IPS DF 6.9 (cell line): ENCODE measurements at regions not wholly inside any gene's neighbourhood (a gene's known extent, or its start where the extent isn't known, plus 50 kb on each side); places are given as distances from the start of the nearest gene placed in this dataset.

Experiments used
- DNase-seq: peaks from one replicate; pipeline ENCODE4 v3.0.0-alpha.2; 2013; ENCODE audit warnings: low read depth, low spot score
- H3K27ac ChIP-seq: one replicate; pipeline ENCODE4 v1.5.1; 2013; ENCODE audit warnings: low read length, control low read depth
- H3K27me3 ChIP-seq: 2 replicates; pipeline ENCODE4 v1.6.1; 2013; ENCODE audit warnings: mild to moderate bottlenecking, low read length; ENCODE audit not compliant: control insufficient read depth, insufficient read depth
- H3K36me3 ChIP-seq: 2 replicates; pipeline ENCODE4 v1.6.1; 2013; ENCODE audit warnings: low read length; ENCODE audit not compliant: control insufficient read depth, insufficient read depth
- H3K4me1 ChIP-seq: 2 replicates; pipeline ENCODE4 v1.6.1; 2013; ENCODE audit warnings: low read length; ENCODE audit not compliant: control insufficient read depth, insufficient read depth
- H3K4me3 ChIP-seq: 2 replicates; pipeline ENCODE4 v1.5.1; 2013; ENCODE audit warnings: mild to moderate bottlenecking, low read length
- H3K9me3 ChIP-seq: 2 replicates; pipeline ENCODE4 v1.6.1; 2013; ENCODE audit warnings: low read length, inconsistent platforms; ENCODE audit not compliant: control insufficient read depth, insufficient read depth
- WGBS: extraction: QIAGEN DNeasy Blood & Tissue Kit; methylation state at CpG from one replicate; pipeline ENCODE4 v1.1.7; 2013; ENCODE audit warnings: mixed read lengths, missing lambda C conversion rate; ENCODE audit not compliant: insufficient read length, insufficient coverage; 5-methylcytosine and 5-hydroxymethylcytosine counted together

DNA sequence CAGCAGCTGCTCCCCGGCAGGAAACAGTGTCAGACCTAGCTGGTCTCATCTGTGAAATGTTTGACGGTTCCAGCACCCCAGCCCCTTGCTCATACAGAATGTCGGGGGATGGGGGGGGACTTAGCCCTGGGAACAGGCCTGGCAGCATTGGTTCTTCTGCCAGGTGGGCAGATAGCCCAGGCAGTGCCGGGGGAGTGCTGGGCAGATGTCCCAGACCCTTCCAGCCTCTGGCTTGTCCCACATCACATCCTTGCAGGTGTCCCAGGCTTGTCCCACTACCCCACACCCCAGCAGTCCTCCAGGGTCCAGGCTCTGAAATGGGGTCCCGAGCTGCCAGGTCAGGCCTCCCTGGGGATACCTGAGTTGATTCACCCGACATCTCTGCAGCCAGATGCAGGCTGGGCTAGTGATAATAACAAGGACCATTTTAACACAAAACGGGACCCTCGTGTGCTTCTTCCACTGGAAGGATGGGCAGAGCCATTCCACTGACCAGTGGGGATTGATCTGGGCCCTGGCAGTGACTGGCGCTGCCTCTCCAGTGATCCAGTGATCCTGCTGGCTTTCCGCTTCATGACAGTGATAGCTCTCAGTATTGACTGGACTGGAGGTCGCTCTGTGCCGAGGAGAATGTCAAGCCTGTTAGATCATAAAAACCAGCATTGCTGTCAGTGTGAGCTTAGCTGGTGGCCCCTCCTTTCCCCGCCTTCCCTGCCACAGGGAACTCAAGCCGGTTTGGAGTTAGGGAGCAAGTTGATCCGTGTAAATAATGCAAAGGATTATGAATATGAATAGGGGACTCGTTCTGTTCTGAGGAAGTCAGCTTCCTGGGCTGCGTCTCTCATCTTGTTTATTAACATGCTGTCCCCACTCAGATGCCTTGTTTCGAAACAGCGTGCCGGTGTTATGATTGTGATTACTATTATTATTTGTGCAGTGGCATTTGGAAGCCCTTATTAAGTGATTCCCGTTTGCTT, 180.6 kb downstream of the AACS start:
- Histone ChIP-seq H3K9me3 (no peaks in the 10 kb centered on the region), H3K27me3 (no peaks in the 10 kb centered on the region), H3K36me3 (0 out of 2 replicates have a peak, but pooled peaks cover 2% of the 10 kb centered on the region), H3K4me3 (no peak overlapping the region), H3K27ac (no peak overlapping the region), H3K4me1 (peaks cover 2% of the 10 kb centered on the region; the same call in 1 of the 2 replicates)
- WGBS: no CpG with 5 or more reads among the region's 21 CpGs
- no peak for DNase-seq

DNA sequence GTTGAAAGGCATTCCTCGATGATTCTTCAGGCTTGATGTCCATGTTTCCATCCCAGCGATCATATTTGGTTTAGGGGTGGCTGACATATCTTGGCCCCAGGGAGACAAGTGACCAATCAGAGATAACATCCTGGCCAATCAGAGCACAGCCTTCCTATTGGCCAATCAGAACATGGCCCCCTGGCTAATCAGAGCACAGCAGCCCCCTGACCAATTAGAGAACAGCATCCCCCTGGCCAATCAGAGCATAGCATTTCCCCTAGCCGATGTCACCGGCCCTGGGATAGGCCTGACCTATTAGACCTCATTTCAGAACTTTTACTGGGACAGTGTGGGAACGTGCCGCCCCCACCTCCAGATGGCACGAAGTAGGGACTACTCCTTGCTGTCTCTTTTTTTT, 182.2 kb downstream of the AACS start:
- Histone ChIP-seq H3K27me3 (no peaks in the 10 kb centered on the region), H3K4me1 (peaks cover 2% of the 10 kb centered on the region; the same call in 1 of the 2 replicates), H3K27ac (no peak overlapping the region), H3K4me3 (no peak overlapping the region), H3K36me3 (no peaks in the 10 kb centered on the region), H3K9me3 (no peaks in the 10 kb centered on the region)
- DNase-seq: no peak
- no CpG with 5 or more reads among the region's 7 CpGs for WGBS

DNA sequence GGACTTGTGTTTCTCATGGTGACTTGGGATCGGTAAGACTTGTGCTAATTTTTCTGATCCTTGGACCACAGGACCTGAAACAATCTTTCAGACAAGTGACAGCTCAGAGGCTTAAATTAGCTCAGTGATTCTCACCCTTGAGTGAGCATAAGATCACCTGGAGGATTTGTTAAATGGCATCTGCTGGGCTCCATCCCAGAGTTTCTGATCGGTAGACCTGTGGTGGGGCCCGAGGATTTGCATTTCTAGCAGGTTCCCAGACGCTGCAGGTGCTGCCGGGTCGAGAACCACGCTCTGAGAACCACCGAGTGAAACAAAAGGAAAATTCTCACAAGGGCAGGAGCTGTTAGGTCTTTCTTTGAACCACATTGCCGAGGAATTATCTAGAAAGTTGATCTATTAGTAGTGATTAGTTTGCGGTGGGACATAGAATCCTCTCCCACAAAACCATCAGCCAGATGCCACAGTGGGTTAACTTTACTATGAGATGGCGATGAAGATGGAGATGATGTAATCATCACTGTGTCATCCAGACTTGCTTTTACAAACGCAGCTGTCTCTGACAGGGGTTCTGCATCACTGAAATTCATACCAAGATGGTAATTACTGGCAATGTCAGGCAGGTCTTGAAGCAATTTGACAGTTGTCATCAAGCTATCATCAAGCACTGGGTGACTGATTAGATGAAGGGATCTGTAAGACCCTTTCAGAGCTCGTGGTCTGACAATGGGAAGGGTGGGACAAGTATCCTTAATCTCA, 184.0 kb downstream of the AACS start:
- no peaks in the 10 kb centered on the region for H3K36me3 ChIP-seq
- H3K4me1 ChIP-seq: peaks cover 2% of the 10 kb centered on the region; the same call in 1 of the 2 replicates
- H3K27me3 ChIP-seq: no peaks in the 10 kb centered on the region
- H3K27ac ChIP-seq: no peak overlapping the region
- H3K4me3 ChIP-seq: no peak overlapping the region
- DNase-seq: no peak
- no peaks in the 10 kb centered on the region for H3K9me3 ChIP-seq
- WGBS: no CpG with 5 or more reads among the region's 13 CpGs

DNA sequence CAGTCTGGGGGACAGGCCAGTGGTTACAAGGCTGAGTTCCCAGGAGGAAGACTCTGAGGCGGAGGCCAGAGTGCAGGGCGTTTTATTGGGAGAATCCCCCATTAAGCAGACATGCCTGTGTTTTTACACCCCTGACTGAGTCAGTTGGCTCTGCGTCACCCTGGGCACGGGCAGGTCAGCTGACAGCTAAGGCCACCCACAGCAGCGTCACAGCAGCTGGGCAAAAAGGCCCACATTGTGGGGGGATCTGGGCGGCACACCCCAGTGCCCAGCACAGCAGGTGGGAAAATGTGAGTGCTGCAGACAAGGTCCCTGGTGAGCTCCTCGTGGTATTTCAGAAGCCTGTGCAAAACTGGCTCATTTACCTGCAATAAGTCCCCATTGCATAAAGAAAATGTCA, 184.7 kb downstream of the AACS start:
- WGBS: no CpG with 5 or more reads among the region's 7 CpGs
- peaks cover 3% of the 10 kb centered on the region for H3K4me1 ChIP-seq
- H3K4me3 ChIP-seq: no peak overlapping the region
- DNase-seq: no peak
- no peaks in the 10 kb centered on the region for H3K27me3 ChIP-seq
- H3K27ac ChIP-seq: no peak overlapping the region
- no peaks in the 10 kb centered on the region for H3K36me3 ChIP-seq
- no peaks in the 10 kb centered on the region for H3K9me3 ChIP-seq

DNA sequence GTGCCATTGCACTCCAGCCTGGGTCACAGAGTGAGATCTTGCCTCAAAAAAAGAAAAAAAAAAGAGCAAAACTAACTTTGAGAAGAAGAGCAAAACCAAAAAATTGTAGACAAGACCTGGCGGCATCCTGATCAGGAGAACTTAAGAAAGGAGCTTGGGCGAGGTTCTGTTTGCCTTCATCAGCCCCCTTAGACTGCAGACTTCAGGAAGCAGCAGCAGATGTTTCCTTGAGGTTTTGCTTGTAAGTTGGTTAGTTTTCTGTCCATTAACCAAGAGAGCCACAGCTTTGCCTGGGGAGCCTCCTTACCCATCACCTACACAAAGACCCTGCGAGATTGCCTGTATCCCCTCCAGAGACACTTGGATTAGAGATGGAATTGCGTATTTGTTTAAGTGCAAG, 189.0 kb downstream of the AACS start:
- H3K4me3 ChIP-seq: no peak overlapping the region
- H3K36me3 ChIP-seq: no peaks in the 10 kb centered on the region
- no peak overlapping the region for H3K27ac ChIP-seq
- H3K27me3 ChIP-seq: no peaks in the 10 kb centered on the region
- H3K9me3 ChIP-seq: no peaks in the 10 kb centered on the region
- peaks cover 2% of the 10 kb centered on the region; the same call in 1 of the 2 replicates for H3K4me1 ChIP-seq
- no CpG with 5 or more reads among the region's 4 CpGs for WGBS
- DNase-seq: no peak

DNA sequence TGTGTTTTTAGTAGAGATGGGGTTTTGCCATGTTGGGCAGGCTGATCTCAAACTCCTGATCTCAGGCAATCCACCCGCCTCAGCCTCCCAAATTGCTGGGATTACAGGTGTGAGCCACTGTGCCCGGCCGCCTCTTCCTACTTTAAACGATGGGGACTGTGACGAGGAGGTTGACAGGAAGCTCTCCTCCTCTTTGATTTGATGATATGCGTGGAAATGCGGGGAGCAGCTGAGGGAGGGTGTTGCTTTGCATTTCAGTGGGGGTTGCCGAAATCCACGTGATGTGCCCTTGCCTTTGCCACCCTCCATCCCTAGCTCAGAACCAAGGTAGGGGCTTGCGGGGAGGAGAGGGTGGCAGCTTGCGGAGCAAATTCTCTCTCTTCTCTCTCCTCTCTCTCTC, 189.6 kb downstream of the AACS start:
- Histone ChIP-seq H3K27ac (no peak overlapping the region), H3K4me1 (peaks cover 2% of the 10 kb centered on the region; the same call in 1 of the 2 replicates), H3K4me3 (no peak overlapping the region), H3K36me3 (no peaks in the 10 kb centered on the region), H3K9me3 (no peaks in the 10 kb centered on the region), H3K27me3 (no peaks in the 10 kb centered on the region)
- DNase-seq: no peak
- WGBS: no CpG with 5 or more reads among the region's 11 CpGs

DNA sequence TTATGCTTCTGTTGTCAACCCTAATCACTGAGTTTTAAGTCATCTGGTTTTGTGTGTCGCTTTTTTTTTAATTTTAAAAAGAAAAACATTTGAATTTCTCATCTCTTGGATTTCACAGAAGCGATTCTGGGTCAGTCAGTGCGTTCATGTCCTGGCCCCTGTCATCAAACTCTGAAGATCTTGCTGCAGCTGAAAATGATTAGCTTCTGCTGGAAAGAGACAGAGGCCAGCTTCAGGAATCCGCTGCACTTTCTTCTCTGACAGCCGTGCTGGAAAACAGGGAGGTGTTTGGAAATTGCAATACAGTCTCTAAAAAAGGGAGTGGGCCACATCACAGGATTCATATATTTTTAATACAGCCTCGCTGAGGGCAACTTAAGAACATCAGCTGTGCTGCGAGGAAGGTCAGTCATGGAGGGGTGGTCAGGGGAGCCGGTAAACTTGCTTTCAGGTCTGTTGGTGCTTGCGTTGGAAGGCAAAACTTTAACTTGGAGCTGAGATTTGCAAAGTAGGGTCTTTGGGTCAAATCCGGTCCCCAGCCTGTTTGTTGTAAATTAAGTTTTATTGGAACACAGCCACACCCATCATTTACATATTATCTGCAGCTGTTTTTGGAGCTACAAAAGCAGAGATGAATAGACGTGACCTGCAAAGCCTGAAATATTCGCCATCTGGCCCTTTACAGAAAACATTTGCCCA, 190.8 kb downstream of the AACS start:
- WGBS: no CpG with 5 or more reads among the region's 12 CpGs
- no peak overlapping the region for H3K27ac ChIP-seq
- DNase-seq: no peak
- no peaks in the 10 kb centered on the region for H3K9me3 ChIP-seq
- no peaks in the 10 kb centered on the region for H3K27me3 ChIP-seq
- peaks cover 2% of the 10 kb centered on the region; the same call in 1 of the 2 replicates for H3K4me1 ChIP-seq
- no peak overlapping the region for H3K4me3 ChIP-seq
- no peaks in the 10 kb centered on the region for H3K36me3 ChIP-seq

DNA sequence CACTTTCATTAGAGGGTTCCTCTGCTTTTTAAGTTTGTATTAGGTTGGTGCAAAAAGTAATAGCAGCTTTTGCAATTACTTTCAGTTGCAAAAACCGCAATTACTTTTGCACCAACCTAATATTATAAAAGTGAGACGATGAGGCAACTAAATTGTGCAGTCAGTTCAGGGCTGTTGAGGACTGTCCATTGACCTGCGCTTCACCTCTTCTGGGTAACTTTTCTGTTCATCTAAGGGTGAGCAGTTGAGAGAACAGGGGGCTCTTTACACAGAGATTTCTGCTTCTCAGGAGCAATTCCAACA, 191.3 kb downstream of the AACS start:
- no peaks in the 10 kb centered on the region for H3K36me3 ChIP-seq
- H3K4me3 ChIP-seq: no peak overlapping the region
- no peaks in the 10 kb centered on the region for H3K9me3 ChIP-seq
- no CpG with 5 or more reads among the region's 3 CpGs for WGBS
- H3K27me3 ChIP-seq: no peaks in the 10 kb centered on the region
- no peak overlapping the region for H3K27ac ChIP-seq
- DNase-seq: no peak
- peaks cover 2% of the 10 kb centered on the region; the same call in 1 of the 2 replicates for H3K4me1 ChIP-seq

DNA sequence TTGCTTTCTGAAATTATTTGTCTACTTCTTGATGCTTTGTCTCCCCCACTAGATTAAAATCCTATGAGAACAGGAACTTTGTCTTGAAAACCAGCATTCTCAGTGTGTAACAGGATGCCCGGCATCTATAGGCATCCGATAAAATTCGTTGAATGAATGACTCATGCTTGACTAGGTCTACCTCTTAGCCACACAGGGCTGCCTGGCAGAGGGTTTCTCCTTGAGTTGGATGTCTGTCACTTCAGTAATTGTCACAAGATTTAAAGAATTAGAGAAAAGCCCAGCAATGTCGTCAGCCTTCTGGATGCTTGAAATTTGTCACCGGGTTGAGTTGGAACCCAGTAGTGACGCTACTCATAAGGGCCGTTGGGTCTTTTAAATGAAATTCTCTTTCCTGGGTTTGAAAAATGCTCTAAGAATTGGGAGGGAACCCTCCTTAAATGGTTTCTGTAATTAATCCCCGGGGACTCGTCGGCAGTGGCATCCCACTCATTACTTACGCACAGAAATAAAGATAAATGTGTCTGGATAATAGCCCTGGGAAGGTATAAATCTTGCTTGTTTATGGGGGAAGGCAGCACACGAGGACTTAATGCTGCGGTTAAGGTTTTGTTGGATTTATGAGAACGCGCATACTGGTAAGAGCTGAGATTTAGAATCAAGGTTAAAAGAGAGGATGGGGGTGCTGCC, 194.1 kb downstream of the AACS start:
- H3K36me3 ChIP-seq: no peaks in the 10 kb centered on the region
- no peak overlapping the region for H3K27ac ChIP-seq
- H3K9me3 ChIP-seq: no peaks in the 10 kb centered on the region
- no peak overlapping the region for H3K4me3 ChIP-seq
- H3K27me3 ChIP-seq: no peaks in the 10 kb centered on the region
- peaks cover 2% of the 10 kb centered on the region; the same call in 1 of the 2 replicates for H3K4me1 ChIP-seq
- DNase-seq: no peak
- 100% methylated on average over 3 of the region's 15 CpGs for WGBS

DNA sequence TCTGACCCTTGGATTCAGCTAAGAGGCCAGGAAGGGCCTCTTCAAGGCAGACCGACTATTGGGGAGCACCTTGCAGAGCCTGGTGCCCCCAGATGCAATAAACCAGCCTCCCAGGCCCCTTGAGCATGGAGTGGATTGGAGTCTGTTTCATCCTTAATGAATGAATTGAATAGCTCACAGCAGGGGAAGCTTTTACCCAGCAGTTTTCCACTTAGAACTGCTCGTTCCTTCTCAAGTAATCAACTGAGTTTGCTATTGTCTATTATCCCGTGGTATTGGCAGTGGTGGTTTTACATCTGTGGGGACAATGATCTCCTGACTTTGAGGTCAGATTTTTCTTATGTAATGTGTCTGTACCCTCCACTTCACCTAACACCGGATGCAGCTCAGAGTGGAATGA, 197.6 kb downstream of the AACS start:
- Histone ChIP-seq H3K27me3 (no peaks in the 10 kb centered on the region), H3K27ac (no peak overlapping the region), H3K9me3 (no peaks in the 10 kb centered on the region), H3K4me3 (no peak overlapping the region), H3K36me3 (no peaks in the 10 kb centered on the region), H3K4me1 (no peaks in the 10 kb centered on the region)
- WGBS: no CpG with 5 or more reads among the region's 4 CpGs
- DNase-seq: no peak
